Embryonic facial prominence (tissue), 1 donor: ENCODE measurements at regions not wholly inside any gene's neighbourhood (a gene's known extent, or its start where the extent isn't known, plus 50 kb on each side); places are given as distances from the start of the nearest gene placed in this dataset.
"Not testable (repeated sequence)": the region's sequence is repeated elsewhere in the genome, so short reads cannot be mapped to it uniquely, and the experiment has no call there.

Experiments
- DNase-seq: peaks from one replicate; pipeline ENCODE4 v3.0.0-alpha.2; 2016; ENCODE audit errors: extremely low spot score

DNA sequence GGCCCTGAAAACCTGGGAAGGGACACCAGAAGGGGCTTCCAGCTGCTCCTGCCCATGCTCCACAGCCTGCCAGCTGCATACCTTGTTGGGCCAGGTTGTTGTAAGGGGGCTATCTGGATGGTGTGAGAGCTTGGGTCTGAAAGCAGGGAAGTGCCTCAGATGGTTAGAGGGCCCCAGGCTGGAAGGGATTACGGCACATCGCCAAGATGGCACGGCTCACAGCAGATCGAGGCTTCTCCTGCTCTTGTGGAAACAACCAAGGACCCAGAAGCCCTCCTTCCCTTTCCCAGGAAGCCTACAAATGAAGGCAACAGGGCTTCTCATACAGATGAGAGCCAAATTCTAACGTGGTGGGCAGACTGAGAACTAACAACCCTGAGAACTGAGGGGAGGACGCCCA lies 121.7 kb upstream of the ADCY2 start:
- DNase-seq: no peak

DNA sequence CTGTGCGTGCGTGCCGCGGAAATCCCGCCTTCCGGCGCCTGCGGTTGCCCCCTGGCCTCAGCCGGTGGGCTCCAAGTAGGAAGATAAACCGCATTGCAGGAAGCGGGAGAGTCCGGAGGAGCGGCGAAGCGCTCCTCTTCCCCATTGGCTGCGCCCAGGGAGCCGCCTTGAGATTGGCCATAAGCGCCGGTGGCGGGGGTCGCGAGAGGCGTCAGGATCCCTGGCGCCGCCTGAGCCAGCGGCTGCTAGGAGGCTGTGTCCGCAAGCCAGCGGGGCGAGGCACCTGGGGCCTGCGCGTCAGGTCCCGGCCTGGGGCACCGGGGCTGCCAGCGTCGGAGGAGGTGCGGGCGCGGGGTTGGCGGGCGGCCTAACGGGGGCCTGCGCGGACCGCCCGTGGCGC lies 106.3 kb upstream of the ADCY2 start:
- not testable (repeated sequence) for DNase-seq

DNA sequence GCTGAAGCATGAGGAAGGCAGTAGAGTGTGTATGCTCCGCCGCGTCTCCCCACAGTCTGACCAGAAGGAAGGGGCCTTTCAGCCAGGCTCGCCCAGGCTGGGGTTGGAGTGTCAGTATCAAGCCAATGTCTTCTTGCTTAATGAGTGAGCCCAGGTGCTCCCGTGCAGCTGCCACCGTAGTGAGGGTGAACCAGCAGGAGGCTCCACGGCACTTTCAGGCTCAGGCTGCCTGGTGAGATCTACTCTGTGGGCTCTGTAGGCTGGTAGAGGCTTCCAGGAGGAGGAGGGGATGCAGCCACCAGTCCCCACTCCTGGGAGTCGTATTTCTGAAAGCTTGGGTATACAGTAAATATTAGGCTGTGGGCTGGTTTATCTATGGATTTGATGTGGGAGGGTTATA lies 98.1 kb upstream of the ADCY2 start:
- not testable (repeated sequence) for DNase-seq

DNA sequence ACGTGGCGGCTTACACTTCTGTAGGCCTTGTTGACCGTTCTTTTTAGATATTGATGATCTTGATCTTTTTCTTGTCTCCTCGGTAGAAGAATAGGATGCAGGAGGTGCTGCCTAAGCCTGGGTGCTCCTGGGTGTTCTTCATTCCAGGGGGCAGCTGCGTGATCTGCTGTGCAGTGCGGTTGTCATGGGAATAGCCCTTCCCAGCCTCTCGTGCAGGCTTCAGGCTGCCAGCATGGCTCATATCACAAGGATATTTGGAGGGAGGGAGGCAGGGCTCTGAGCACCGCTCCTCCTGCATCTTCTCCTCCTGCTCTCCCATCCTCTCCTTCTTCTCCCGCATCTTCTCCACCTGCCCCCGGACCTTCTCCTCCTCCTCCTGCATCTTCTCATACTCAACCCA lies 96.2 kb upstream of the ADCY2 start:
- not testable (repeated sequence) for DNase-seq

DNA sequence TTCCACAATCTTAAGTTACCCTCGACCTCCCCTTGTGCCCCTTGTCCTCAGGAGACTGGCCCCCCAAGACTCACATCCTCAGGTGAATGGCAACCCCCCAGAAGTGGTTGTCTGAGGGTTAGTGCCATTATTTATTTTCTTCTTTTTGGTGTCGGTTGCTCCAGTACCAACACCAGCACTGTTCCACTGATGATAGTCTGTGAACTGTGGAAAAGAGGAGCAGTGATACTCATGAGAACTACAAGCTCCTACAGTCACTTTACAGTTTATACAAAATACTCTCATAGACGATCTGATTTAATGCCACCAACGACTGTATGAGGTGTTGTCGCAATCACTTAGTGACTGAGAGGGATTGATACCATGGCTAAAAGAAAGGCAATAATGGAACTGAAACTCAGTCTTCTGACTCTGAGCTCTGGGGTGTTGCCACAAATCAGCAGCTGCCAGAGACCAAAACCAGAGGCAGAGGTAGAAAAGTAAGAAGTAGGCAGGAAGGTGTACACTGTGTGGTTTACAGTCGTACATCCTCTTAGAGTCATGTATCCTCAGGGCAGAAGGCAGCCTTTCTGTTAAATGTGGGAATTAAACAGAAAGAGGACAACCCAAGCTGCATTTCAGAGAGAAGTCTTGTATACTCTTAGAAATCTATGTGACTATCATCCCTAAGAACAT lies 90.8 kb upstream of the ADCY2 start:
- DNase-seq: not testable (repeated sequence)

DNA sequence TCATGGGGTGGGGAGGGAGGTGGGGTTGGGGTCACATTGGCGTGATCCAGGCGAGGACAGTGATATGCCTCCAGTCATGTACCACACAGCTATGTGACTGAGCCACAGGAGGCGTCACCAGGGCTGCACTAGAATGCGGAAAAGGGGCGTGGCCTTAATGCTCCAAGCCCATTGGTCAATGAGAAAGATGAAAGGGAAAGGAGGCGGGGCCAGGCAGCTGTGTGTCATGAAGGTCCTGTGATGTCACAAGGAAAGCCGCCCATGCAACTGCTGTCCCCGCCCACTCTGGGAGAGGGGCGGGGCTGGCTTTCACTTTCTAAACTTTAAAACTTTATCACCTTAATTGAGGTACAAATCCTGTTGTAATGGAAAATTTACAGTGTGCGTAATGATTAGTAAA lies 89.4 kb upstream of the ADCY2 start:
- not testable (repeated sequence) for DNase-seq

DNA sequence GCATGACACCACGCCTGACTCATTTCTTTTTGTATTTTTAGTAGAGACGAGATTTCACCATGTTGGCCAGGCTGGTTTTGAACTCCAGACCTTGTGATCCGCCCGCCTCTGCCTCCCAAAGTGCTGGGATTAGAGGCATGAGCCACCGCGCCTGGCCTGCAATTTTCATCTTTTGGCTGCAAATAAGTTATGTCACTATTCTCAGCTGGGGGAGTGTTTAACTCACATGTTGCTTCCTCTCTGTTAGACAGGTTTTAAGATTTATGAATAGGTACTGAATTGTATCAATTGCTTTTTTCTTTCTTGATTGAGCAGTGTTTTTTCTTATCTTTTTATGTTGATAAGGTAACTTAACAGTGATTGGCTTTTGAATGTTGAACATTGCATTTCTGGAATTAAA lies 88.2 kb upstream of the ADCY2 start:
- DNase-seq: not testable (repeated sequence)

DNA sequence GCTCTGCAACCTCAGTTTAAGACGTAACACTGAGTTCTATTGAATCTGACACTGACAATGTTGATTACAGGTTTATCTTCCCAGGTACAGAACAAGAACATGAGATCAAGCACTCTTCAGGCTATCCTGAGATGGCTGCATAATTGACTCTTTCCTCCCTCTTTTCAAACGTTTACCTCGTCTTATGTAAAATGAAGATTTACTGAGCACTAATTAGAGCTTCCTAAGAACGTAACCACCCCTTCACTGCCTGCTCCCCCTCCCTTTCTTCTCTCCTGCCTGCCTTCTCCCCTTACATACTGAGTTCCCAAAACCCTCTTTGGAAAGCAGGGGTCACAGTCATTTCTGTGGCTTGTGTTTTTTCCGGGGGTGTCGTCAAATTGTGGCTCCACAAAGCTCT lies 86.2 kb upstream of the ADCY2 start:
- DNase-seq: not testable (repeated sequence)

DNA sequence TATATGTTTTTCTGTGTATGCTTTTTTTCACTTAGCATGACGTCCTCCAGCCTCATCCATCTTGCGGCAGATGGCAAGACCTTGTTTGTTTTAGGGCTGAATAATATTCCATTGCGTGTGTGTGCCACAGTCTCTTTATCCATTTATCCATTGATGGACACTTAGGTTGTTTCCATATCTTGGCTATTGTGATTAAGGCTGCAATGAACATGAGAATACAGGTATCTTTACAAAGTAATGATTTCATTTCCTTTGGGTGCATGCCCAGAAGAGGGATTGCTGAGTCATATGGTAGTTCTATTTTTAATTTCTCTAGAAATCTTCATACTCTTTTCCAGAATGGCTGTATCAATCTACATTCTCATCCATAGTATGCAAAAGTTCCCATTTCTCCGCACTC lies 85.3 kb upstream of the ADCY2 start:
- not testable (repeated sequence) for DNase-seq

DNA sequence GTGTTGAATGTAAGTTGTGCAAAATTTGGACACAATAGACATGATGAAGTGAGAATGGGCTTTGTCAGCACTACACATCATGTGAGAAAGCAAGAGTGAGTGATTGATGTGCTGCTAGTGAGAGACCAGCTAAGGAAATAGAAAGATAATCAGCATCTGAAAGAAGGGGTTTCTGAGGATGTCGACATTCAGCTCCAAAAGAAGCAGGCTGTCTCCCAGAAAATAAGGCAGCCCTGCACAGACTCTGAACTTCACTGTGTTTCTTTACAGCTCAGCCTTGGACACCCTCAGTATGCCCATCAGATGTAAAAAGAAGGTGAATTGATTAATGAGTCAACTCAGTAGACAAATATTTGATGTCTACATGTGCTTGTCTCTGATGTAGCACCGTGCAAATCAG lies 80.8 kb upstream of the ADCY2 start:
- DNase-seq: no peak

DNA sequence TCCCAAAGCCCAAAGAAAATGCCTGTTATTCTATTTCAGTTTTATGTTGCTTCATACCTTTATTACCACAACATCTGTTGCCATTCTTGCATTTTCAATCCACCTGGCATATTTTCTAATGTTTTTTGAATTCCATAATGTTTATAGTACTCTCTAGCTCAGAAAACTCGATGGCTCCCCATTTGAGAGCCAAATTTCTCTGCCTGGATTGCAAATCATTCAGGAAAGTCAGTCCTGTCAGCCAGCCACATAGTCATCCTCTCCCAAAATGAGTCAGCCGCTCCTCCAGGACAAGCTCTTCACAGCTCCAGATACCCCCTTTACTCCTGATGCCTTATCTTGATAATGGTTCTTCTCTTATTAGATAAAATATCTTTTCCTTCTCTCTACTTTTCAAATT lies 78.2 kb upstream of the ADCY2 start:
- no peak for DNase-seq

DNA sequence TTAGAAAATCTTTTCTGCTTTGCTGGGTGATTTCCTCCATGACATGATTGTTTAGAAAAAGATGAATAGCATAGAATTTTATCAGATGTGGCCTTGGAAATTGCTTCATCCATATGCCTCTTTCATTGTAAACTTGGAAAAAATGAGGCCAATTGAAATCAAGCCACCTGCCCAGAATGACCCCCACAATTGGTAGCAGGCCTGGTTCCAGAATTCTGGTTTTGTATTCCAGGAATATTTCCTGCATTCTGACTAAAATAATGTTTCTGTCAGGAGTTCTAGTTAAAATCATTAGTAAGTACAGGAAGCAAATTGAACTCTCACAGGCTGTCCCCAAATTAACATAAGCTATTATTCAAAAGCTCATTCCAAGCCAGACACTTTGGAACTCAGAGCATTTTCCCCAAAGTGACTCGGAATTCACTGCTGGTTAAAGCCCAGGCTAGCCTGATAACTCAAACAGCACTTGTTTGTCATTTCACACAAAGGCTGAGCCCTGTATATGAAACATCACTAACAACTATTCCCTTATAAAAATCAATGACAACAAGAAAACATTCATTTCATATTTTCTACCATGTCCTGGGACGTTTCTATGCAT lies 75.1 kb upstream of the ADCY2 start:
- no peak for DNase-seq

DNA sequence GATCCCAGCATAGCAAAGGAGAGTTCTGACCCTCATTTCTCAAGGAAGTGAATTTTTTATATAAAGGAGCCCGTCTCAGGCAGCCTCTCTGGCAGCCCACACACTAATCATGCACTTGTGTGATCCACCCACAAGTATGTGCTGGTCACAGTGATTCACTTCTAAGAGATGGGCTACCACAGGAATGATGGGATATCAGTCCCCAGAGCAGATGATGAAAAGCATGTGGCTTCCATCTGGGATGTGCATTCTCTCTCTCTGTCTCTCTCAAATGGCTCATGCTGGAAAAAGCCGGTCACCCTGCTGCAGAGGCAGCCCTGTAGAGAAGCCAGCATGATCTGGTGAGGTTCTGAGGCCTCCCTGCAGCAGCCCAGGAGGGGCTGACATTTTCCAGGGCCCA lies 74.2 kb upstream of the ADCY2 start:
- peak; percentile 11 for DNase-seq

DNA sequence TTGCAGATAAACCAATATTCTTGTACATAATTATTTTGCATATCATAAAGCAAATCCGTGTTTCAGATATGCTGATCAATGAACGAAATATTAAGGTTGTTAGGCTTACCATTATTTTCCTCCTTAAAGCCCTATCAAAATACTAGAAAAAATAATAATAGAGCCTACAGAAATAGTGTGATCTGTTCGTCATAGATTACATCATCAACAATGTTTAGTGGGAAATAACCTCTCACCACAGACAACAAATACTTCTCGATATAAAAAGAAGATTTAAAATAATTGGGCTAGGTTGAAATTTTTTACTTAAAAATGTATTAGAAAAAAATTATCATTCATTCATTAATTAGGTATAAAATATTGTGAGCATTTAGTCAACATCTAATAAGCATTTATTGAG lies 71.0 kb upstream of the ADCY2 start:
- DNase-seq: no peak

DNA sequence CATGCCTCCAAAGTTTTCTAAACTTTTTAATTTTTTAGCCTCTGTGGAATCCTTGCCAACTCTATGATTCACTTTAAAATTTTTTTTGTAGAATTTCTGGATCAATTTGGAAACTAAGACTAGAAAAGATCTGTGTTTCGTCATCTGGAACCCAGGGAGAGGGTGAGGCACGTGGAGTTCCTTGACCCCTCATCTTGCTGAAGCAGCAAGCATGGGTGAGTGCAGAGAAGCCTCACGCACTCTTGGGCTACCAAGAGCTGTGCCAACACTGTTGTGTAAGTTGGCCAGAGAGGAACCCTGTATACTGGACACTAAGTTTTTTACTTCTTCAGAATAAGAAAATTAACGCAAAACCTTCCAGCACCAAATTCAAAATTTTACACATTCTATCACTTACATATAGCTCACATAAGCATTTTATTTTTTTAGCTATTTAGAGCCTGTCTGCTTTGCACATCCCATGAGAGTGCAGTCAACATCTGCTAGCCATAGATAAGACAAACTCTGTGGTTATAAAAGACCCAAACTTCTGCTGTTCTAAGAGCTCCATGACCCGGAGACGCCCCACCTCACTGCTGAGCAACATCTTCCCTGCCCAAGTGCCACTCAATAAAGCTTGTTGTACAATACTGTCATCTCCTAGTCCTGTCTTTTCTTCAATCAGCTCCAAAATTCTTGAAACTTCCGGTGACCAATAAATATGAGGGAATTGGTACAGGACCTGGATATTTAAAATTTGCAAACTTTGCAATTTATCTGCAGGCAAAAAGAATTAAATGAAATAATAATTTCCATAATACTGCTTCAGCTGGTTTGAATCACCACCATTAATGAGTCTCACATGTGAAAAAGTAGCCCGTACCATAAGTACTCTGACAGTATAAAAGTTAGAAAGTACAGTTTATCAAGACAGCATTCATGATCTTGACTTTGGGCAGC lies 69.7 kb upstream of the ADCY2 start:
- DNase-seq: no peak

DNA sequence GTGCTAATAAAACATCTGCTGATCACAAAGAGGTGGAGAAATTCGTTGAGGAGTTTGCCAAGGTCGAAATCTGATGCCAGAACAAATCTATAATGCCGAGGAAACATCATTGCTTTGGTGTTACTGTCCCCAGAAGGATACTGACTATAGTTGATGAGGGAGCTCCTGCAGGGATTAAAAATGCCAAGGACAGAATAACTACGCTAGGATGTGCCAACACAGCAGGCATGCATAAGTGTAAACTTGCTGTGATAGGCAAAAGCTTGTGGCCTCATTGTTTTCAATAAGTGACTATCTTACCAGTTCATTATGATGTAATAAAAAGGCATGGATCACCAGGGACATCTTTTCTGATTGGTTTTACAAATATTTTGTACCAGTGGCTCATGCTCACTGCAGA lies 66.8 kb upstream of the ADCY2 start:
- no peak for DNase-seq

DNA sequence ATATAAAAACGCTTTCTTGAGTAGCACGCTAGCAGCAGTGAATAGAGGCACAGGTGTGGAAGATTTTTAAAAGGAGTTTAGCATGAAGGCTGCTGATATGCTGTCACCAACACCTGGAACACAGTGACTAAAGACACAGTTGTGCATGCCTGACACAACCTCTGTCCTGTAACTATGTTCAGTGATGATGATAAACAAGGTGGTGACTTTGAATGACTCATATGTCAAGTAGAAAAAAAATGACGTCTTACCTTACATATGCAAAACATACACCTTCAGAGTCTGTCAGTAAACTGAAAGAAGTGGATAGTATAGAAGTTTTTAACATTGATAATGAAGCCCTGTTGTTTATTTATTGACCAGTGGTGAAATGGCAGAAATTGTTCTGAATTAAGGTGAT lies 66.2 kb upstream of the ADCY2 start:
- DNase-seq: no peak

DNA sequence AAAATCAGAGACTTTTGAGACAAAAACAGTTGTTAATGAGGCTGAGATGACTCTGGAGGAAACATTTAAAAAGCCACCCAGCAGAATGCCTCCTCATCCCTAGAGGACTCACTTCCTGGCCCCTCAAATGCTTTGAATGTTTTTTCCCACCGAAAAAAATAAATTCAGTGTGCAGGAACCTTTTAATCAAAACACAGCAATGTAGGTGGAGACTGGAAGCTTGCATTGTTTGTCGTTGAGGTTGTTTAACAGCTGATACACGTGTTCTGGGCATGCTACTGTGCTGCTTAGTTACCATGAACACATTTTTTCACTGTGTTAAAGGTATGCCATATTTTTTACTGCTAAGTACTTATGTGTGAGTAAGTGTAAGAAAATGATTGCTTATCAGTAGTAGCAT lies 65.7 kb upstream of the ADCY2 start:
- no peak for DNase-seq

DNA sequence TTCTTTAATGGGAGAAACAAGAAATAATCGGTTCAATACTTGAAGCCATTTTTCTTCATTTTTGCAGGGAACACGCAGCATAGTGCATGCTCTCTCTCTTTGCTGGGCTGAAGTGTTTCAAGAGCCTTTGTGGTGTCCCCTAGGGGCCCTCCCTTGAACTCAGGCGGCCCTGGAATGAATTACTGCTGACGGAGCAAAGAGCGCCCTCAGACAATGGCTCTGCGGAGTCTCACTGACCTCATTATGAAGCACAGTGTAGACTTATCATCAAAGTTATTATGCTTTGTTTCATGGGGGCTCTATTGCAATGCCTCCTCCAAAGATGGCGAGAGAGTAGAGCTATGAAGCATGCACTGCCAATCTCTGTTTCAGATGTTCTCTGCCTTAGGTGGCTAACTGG lies 64.8 kb upstream of the ADCY2 start:
- DNase-seq: no peak
